Skeletal muscle cell (primary cell): ENCODE measurements at regions not wholly inside any gene's neighbourhood (a gene's known extent, or its start where the extent isn't known, plus 50 kb on each side); places are given as distances from the start of the nearest gene placed in this dataset.
"Not testable (repeated sequence)": the region's sequence is repeated elsewhere in the genome, so short reads cannot be mapped to it uniquely, and the experiment has no call there.

Experiments
- DNase-seq: peaks from one replicate; pipeline ENCODE4 v3.0.0-alpha.2; 2010; ENCODE audit warnings: low read depth
- H3K4me3 ChIP-seq: 2 replicates; pipeline ENCODE4 v1.5.1; 2011; ENCODE audit warnings: low read depth, mild to moderate bottlenecking, control low read depth, low read length, moderate library complexity

DNA sequence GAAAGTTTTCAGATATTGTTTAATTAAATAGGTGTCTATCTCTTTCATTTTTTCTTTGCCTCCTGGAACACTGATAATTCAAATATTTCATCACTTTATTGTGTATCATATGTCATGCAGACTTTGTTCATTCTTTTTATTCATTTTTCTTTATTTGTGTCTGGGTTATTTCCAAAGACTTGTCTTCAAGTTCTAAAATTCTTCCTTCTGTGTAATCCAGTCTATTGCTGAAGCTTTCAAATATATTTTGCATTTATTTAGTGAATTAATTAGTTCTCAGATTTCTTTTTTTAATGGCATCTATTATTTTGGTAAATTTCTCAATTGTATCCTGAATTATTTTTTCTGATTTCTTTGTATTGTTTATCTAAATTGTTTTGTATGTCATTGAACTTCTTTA, 70.1 kb downstream of the ZNF330 start:
- no peak for DNase-seq
- no peak overlapping the region for H3K4me3 ChIP-seq

DNA sequence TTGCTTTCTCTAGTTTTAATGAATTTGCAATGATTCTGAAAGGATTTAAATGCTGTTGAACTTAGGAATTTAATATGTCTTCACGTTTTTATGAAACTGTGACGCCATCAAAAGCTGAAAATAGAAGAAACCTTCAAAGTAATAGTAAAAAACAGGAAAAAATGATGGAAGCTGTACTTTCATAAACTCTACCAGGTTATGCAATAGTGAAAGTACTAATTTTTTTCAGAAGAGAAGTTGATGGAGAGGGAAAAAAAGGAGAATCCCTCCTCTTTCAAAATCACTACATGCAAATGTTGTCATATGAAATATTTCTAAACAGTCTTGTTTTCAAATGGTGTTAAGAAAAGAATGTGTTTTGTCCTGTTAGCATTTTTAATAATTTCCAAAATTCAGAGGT, 73.6 kb downstream of the ZNF330 start:
- no peak for DNase-seq

DNA sequence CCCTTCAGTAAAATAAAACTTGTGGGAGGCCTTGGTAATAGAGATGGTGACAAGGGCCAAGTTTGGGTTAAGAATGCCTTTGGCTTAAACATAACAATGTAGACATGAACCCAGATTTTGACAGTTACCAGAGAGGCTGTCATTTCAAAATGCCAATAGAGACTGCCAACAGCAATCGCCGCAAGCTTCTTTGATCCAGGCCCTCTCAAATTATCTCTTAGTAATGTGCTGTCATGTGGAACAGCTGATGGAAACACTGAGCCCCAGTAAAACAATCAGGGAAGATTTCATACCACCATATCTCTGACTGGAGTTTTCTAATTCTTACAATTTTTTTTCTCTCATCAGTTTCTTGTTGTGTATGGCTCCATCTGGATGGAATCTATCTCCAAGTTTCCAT, 80.5 kb downstream of the ZNF330 start:
- H3K4me3 ChIP-seq: no peak overlapping the region
- DNase-seq: no peak

More for the DNA sequence above, 73.6 kb downstream of the ZNF330 start:
- no peak overlapping the region for H3K4me3 ChIP-seq

DNA sequence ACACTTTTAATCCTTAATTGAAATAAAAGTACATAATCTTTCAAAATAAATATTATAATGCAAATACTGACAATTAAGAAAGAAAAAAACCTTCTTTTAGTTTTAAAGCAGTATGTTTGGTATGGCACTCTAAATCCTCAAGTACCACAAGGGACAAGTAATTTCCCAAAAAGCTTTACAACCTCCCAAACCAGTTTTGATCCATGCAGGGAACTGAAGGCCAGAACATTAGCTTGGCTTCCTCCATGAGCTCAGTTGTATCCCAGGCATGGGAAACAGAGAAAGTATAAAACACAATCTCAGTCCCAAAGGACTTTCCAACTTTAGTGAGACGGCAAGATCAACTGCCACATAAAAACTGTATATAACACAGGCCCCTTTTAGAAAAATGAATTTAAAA, 82.2 kb downstream of the ZNF330 start:
- DNase-seq: no peak
- H3K4me3 ChIP-seq: no peak overlapping the region

DNA sequence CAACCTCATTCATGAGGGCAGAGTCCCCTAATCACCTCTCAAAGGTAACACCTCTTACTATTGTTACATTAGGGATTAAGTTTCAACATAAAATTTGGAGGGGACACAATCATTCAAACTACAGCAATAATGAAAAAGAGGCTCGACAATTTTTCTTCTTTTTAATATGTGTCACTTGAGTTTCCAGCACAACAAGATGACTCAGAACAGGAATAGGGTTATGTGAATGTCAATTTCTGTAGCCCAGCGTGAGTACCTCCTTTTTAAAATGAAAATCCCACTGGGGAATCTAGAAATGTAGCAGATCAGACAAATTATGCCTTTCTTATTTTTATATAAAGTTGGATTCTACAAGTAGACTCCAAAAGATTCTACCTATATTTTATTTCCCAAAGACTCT, 83.7 kb downstream of the ZNF330 start:
- DNase-seq: no peak
- H3K4me3 ChIP-seq: no peak overlapping the region

DNA sequence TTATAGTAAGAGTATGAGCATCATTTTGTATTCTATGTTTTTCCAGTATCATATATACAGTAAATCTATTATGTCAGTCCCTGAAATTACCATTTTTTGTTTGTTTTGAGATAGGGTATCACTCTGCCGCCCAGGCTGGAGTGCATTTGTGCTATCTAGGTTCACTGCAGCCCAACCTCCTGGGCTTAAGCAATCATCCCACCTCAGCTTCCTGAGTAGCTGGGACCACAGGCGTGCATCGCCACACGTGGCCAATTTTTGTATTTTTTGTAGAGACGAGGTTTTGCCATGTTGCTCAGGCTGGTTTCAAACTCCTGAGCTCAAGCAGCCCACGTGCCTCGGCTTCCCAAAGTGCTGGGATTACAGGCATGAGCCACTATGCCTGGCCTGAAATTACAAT, 85.6 kb downstream of the ZNF330 start:
- DNase-seq: no peak
- H3K4me3 ChIP-seq: no peak overlapping the region

DNA sequence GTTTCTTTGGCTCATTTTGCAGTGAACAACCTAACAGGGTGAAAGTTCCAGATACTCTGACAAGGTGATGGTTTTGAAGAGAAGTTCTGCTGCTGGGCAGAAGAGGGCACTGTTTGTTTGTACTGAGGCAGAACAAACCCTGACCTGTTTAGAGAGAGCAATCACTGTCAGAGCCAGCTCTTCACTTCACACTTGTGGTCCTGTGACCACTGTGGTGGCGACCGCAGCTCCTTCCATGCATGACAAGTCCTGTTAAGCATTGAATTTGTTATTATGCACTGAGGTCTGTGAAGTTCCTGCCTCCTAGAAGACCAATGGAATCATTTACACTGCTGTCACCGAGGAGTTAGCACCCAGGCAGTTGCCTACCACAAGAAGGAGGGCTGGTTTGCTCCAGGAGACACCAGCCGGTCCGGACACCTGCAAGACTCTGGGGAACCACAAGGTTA, 86.6 kb downstream of the ZNF330 start:
- peak; percentile 36 for DNase-seq
- H3K4me3 ChIP-seq: no peak overlapping the region

DNA sequence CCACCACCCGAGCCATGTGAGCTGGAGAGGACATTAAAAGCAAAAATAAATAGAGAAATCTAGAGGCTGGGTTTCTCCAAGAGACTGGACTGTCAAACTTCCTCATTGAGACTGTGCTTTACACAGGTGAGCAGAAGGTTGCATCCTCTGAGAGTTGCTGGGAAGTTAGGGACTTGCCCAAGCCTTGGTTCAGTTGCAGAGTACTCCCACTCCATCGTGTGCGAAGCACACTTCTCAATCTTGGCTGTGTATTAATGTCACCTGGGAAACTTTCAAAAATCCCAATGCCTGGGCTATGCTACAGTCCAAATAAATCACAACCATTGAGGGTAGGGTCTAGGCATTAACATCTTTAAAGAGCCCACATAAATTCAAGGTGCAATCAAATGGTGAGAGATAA, 89.2 kb downstream of the ZNF330 start:
- no peak overlapping the region for H3K4me3 ChIP-seq
- DNase-seq: no peak

DNA sequence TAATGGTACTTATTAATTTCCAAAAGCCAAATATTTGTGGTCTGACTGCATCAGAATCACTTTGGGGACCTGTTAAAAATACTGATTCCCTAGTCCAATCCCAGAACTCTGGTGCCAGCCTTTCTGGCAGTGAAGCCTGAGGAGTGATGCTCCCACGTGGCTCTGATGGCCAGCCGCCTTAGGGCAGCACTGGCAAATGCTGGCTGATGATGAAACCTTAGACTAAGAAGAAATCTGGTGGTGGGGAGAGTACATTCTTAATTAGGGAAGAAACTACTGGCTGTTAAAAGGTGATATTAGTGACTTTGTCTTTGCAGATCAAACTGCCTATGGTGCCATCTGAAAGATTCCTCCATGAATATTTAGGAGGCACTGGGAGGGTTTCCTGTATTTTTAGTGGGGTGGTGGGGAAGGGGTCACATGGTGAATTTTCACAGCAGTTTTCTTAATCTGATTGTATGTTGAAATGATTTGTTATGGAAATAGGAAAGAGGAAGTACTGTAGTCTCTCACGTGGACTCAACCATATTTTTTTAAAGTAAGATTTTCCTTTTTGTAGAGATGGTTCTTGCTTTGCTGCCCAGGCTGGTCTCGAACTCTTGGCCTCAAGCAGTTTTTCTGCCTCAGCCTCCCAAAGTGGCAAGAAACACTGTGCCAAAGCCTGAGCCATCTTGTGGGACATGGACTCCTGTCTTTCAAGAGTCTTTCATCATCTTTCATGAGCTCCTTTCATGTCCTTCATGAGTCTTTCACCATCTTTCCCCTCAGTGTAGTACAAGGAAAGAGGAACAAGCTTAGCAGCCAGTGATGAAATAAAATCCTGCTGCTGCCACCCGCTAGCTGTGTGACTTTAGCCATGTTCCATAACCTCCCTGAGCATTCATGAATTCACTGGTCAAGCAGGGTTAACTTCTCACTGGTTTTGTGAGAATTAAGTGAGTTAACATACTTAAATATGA, 90.8 kb downstream of the ZNF330 start:
- no peak overlapping the region for H3K4me3 ChIP-seq
- no peak for DNase-seq

DNA sequence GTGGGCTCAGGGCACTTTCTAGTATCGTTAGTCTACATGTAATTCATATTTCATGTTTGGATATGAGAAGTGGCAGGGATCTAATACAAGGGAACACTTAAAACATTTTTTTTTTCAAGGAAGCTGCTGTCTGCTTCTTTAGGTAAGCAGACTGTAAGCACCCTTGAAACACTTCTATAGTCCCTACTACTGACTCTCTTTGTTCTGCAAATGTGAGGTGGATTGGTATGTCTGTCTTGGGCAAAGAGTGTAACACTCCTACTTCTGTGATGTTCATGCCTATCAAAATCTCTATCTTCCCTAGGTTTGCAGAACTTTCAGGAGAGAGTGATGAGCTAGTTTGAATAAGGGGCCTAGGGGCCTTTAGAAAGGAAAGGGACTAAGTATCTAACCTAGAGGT, 93.9 kb downstream of the ZNF330 start:
- H3K4me3 ChIP-seq: no peak overlapping the region
- no peak for DNase-seq

DNA sequence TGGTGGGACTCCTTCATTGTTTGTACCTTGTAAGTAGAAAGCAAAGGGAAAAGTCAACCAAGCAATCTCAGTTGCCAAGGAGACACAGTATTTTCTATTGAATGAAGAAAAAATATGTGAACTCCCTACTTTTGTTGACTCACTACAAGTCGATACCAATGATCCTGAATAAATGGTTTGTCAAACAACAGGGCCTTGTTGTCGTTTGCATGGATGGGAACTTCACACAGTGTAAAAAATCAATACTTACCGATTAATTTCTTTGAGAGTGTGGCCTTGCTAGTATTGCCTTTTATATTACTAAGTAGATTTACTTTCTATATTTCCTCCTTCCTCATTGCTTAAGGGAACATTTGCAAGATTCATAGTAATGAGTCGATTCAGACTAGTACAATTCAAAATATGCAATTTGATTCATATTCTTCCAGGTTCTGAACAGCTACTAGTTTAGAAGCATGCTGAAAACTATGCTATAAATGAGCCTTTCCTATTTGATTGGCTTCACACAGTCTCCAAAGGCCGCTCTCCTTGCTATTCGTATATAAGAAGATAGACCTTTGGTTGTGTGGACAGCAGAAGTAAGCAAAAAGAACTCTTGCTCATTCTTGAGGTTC, 108.0 kb downstream of the ZNF330 start:
- no peak for DNase-seq
- H3K4me3 ChIP-seq: no peak overlapping the region

DNA sequence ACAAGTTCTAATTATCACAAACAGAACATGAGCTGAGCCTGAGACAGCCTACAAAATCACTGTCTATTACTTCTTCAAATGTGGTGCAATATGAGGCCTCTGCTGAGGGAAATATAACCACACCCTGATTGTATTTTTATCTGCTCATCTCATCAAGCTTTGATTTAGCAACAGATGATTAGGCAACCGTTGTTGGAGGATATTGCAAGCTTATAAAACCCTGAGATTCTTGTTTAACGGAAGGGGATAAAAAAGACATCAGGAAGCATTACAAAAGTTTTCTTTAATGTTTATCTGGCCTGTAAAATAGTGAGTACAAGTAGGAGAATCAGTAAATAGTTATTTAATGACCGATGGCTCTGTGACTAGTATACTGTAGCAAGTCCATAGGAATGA, 108.5 kb downstream of the ZNF330 start:
- H3K4me3 ChIP-seq: no peak overlapping the region

DNA sequence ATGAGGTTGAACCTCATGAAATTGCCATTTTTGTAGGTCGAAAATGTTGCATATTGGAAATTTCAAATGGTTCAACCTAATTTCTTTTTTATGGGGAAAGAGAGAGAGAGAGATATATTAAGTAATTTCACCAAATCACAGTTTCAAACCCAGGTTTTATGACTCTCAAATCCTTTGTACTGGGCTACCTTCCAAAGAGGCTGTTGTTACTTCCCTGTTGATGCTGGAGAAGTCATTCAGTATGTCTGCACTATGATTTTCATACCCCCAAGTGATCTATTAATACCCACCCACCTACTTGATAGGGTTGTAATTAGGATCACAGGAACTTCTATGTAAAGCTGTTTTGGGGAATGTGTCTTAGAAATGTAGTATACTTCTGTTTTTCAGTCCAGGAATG, 109.9 kb downstream of the ZNF330 start:
- no peak overlapping the region for H3K4me3 ChIP-seq
- no peak for DNase-seq

More for the DNA sequence above, 108.5 kb downstream of the ZNF330 start:
- peak; percentile 92 for DNase-seq

DNA sequence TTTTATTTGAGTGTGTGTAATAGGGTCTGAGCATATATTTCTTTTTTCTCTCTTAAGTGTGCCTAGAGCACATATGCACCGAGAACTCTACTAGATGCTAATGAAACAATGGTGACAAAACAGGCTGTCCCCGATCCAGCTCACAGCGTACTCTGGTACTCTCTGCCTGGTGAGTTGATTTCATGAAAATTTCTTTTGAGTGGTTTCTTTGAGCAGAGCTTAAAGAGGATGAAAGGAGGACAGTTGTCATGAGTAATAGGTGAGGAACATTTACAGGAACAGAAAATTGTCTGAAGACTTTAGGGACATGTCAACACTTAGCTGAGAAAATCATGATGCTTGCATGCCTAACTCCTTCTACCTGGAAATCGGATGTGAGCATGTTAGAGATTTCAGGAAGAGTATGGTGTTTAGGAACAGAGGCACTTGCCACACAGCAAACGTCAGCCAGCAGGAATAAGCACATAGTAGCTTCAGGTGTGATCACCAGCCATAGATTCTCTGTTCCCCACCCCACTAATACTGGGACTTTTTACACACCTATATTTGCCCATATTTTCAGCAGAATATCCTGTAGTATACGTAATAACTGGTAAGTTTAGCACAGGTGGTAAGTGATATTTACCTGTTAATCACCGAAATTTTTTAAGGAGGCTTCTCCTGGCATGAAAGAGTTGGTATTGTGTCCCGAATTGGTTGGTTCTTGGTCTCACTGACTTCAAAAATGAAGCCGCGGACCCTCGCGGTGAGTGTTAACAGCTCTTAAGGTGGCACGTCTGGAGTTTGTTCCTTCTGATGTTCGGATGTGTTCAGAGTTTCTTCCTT, 111.1 kb downstream of the ZNF330 start:
- no peak for DNase-seq

DNA sequence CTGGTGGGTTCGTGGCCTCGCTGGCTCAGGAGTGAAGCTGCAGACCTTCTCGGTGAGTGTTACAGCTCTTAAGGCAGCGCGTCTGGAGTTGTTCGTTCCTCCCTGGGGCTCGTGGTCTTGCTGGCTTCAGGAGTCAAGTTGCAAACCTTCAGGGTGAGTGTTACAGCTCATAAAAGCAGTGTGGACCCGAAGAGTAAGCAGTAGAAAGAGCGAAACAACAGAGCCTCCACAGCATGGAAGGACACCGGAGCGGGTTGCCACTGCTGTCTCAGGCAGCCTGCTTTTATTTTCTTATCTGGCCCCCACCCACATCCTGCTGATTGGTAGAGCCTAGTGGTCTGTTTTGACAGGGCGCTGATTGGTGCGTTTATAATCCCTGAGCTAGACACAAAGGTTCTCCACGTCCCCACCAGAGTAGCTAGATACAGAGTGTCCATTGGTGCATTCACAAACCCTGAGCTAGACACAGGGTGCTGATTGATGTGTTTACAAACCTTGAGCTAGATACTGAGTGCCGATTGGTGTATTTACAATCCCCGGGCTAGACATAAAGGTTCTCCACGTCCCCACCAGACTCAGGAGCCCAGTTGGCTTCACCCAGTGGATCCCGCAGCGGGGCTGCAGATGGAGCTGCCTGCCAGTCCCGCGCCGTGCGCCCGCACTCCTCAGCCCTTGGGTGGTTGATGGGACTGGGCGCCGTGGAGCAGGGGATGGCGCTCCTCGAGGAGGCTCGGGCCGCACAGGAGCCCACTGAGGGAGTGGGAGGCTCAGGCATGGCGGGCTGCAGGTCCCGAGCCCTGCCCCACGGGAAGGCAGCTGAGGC, 111.9 kb downstream of the ZNF330 start:
- DNase-seq, H3K4me3 ChIP-seq: not testable (repeated sequence)

More for the DNA sequence above, 111.1 kb downstream of the ZNF330 start:
- H3K4me3 ChIP-seq: no peak overlapping the region

DNA sequence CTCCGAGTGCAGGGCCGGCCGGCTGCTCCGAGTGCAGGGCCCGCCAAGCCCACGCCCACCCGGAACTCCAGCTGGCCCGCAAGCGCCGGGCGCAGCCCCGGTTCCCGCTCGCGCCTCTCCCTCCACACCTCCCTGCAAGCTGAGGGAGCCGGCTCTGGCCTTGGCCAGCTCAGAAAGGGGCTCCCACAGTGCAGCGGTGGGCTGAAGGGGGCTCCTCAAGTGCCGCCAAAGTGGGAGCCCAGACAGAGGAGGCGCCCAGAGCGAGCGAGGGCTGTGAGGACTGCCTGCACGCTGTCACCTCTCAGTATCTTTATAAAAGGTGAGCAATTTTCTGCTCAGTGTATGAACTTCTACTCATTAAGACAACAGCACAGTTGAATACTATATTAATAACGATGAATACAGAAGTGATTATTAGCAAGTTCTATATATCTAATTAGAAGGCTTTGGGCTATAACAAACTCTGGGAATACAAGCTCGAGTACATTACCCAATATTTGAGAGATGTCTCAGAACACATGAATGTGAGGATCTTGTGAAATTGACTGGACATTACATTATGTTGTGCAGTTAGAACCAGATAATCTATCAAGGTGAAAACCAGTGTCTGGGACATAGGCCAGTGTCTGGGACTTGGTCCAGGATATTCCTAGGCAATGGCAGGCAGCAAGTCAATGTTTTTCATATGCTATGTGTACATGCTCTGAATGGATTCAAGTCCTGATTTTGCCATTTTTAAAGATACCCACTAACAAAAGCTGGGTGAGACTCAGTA, 112.9 kb downstream of the ZNF330 start:
- DNase-seq: peak; percentile 85
- not testable (repeated sequence) for H3K4me3 ChIP-seq

DNA sequence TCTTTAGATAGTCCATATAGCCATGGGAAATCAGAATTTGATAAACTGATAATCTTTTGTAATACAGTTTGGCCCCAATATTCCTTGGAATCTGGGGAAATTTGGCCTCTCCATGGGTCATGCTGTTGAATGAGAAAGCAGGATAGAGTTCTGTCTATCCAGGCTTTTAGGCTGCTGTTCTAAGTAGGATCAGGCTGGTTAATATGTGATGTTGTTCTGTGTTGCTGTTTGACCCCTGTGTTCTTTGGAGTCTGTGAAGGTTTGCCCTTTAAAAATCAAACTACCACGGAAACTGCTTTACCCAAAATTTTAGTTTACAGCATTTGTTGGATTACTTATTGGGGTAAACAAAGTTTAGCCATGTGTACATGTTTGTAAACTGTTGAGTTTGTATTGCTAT, 114.5 kb downstream of the ZNF330 start:
- no peak overlapping the region for H3K4me3 ChIP-seq
- DNase-seq: no peak

DNA sequence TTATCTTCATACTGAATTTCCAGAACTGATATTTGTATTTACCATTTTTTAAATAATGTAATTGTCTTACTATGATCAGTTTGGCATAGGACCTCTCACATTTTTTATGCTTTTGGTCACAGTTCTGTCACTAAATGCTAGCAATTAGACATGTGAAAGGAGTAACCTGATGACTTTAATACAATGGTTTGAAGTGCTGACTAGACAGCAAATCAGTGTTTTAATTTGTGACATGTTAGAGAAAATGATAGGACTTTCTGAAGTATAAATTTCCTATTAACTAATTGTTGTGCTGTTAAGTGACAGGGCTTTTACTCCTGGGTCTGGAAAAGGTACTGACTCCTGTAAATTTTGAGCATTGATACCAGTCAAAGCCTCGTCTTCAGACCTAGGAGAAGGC, 117.5 kb downstream of the ZNF330 start:
- H3K4me3 ChIP-seq: no peak overlapping the region
- no peak for DNase-seq
